GM18502 (cell line): ENCODE measurements at regions not wholly inside any gene's neighbourhood (a gene's known extent, or its start where the extent isn't known, plus 50 kb on each side); places are given as distances from the start of the nearest gene placed in this dataset.

ENCODE experiments used
- ATAC-seq: cut with Tn5 transposase; IDR thresholded peaks from one replicate; pipeline ENCODE4 v1.9.1; 2021; ENCODE audit warnings: mild to moderate bottlenecking; ENCODE audit not compliant: unreplicated experiment, poor library complexity

- no peak for ATAC-seq
Measured at GRCh38 chr5:2201832-2202231, 319.1 kb upstream of the IRX4 start.

DNA sequence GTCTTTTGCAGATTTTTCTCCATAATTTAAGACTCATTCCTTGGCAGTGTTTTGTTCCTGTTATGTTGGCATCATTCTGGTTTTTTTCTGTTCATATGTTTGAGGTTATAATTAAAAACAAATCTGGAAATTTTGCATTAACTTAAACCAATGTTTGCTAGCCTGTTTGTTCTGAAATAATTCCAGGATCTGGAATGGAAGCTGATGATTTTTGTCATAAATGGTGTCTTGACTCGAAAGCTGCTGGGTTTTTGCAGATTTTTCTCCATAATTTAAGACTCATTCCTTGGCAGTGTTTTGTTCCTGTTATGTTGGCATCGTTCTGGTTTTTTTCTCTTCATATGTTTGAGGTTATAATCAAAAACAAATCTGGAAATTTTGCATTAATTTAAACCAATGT lies 318.7 kb upstream of the IRX4 start:
- ATAC-seq: no peak

GRCh38 chr5:2201011-2201410 lies 318.3 kb upstream of the IRX4 start:
- no peak for ATAC-seq

DNA sequence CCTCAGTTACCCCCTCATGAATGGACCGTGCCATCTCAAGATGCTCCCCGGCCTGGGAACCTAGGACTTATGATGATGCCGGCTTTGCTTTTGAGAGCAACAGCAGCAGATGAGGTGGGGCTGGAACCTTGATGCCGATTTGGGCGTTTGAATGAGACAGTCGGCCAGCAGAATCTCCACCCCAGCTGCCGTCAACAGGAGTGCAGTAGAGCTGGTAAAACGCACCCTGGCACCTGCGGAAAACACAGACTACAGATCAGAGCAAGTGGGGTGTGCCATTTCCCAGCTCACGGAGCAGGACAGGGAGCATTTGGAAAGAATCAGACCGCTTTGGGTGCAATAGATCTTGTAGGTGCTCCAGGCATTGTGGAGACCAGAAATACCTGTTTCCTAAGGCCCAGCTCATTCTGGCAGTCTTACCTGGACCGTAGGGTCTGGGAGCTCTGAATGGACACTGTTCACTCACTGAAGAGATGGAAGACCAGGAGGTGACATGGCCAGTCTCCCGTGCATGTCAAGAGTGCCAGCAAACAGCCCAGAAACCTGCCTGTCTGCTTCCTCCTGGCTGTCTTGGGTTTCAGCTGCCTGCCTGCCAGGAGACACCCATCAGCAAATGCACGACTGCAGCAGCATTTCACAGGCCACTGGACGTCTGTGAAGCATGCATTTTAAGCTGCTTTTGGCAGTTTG lies 317.7 kb upstream of the IRX4 start:
- ATAC-seq: no peak

GRCh38 chr5:2199697-2200096 lies 317.0 kb upstream of the IRX4 start:
- no peak for ATAC-seq

DNA sequence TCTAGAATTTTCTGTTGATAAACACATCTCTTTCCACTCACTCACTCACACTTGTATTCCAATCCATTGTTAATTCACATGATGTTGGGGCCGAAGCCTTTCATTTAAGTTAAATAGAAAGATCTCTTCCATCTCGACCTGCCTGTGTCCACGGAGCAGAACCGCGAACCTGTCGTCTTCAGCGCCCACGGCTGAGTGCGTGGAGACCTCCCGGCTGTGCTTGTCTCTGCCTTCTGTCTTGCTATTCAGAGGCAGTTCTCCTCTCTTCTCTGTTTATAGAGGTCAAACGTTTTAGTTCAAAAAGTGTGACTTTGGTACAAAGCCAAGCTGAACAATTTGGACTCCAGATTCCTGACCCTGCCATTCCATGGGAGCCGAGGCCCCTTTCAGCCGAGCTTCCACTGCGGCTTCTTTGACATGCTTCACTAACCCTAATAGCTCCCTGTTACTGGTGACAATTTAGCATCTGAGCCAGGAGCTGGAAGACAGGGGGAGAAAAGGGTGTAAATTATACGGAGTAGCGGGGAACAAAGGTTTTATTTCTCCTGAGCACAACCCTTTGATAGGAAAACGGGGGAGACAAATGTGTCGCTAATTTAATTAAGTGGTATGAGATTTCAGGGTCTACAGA lies 314.4 kb upstream of the IRX4 start:
- no peak for ATAC-seq

DNA sequence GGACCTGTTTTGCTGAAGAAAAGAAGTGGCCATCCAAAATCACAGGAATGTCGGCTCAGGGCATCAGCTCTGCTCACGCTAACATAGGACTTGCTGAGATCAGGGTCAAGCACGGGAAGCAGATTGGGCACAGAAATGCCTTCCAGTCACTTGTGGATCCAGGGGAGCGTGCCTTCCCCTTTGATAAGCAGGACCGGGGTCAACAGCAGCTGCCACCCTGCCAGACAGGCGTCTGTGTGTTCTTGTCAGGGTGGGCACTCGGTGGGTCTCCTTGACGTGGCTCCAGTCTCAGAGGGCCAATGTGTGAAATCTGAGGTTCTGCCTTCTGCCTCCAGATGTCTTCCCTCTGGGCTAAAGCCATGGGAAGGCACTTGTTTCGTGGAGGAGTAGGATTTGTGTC lies 313.7 kb upstream of the IRX4 start:
- ATAC-seq: no peak

DNA sequence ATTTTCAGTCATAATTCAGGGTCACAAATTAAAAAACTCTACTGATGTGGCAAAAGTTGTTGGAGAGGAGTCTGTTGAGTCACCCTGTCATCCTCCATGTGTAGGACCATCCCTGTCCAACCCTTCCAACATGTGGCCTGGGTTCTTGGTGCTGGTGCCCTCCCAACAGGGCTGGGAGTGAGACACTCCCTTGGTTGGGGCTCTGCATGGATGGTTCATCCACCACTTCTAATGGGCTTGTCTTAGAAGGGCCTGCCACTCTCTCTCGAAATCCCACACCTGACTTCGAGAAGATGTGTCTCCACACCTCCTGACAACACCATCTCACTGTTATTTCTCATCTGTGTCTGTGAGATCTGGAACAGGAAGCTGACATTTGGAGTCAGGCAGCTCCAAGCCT lies 312.2 kb upstream of the IRX4 start:
- no peak for ATAC-seq

- ATAC-seq: no peak
Measured at GRCh38 chr5:2194236-2194555, 311.5 kb upstream of the IRX4 start.

- no peak for ATAC-seq
Measured at GRCh38 chr5:2193542-2194235, 311.0 kb upstream of the IRX4 start.

GRCh38 chr5:2193142-2193541 lies 310.4 kb upstream of the IRX4 start:
- ATAC-seq: no peak

DNA sequence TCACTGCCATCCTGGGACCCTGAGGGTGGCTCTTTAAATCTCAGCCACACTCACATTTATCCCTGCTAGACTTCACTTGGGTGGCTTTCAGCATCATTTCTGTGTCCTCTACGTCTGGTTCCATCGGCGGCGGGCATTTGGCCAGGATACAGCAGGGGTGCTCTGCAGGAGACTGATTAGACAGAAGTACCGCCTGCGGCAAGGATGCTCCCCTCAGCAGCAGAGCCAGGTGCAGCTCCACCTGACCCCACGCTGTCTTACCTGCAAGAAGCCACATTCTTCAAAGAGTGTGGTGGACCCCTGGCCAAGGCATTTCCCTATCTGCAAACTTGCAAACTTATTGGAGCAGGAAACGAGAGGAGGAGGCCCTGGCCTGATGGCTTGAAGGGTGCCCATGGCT lies 309.8 kb upstream of the IRX4 start:
- no peak for ATAC-seq

- ATAC-seq: no peak
Measured at GRCh38 chr5:2191972-2192371, 309.2 kb upstream of the IRX4 start.

GRCh38 chr5:2190549-2190948 lies 307.8 kb upstream of the IRX4 start:
- no peak for ATAC-seq

GRCh38 chr5:2188661-2189060 lies 305.9 kb upstream of the IRX4 start:
- ATAC-seq: no peak

GRCh38 chr5:2188137-2188536 lies 305.4 kb upstream of the IRX4 start:
- no peak for ATAC-seq

DNA sequence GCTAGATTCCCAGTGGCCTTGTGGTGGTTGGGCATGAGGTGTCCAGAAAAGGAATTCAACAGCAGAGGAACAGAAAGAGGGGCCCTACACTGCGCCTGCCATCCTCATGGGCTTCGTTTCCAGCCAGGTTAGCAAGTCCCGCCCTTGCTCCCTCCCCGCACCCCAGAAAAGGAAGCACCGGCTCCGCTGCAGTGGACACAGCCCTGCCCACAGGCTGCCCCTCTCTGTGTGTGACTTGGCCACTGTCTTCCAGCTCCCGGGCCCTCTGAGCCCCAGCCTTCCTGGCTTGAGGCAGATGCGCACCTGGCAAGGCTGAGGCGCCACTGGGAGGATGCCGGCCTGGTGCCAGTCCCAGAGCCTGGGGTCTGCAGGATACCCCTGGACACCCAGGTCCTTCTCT lies 305.0 kb upstream of the IRX4 start:
- no peak for ATAC-seq

DNA sequence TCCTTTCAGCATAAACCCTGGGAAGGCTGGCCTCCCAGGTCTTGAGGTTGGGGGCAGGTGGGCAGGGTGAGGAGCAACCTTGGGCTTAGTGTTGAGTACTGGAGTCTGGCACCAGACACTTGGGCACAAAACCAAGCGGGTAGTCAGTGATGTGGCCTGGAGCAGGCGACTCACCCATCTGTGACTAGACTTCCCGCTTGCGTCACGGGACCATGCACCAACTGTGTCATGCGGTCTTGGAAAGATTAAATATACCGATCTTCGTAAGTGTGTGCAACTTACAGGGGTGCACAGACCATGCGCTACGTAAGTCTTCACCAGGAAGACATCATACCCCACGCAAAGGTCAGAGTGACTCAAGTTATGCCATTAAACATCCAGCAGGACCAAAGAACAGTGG lies 304.4 kb upstream of the IRX4 start:
- ATAC-seq: no peak

- no peak for ATAC-seq
Measured at GRCh38 chr5:2186472-2187015, 303.8 kb upstream of the IRX4 start.

GRCh38 chr5:2185646-2186471 lies 303.1 kb upstream of the IRX4 start:
- ATAC-seq: no peak
